Mesothelial cell of epicardium (in vitro differentiated cells): ENCODE measurements at regions not wholly inside any gene's neighbourhood (a gene's known extent, or its start where the extent isn't known, plus 50 kb on each side); places are given as distances from the start of the nearest gene placed in this dataset.

ENCODE experiments used
- DNase-seq, 2 experiments: peaks; one replicate each; pipeline ENCODE4 v3.0.0; 2021; ENCODE audit warnings: low spot score in 2 of 2; ENCODE audit not compliant: unreplicated experiment in 2 of 2
- H3K27ac Mint-ChIP-seq: 2 replicates; pipeline ENCODE4 v1.8.0; 2021; ENCODE audit warnings: mixed read lengths
- H3K27me3 Mint-ChIP-seq: 2 replicates; pipeline ENCODE4 v1.8.0; 2021; ENCODE audit warnings: low read depth, mixed read lengths
- H3K36me3 Mint-ChIP-seq: 2 replicates; pipeline ENCODE4 v1.8.0; 2021; ENCODE audit warnings: mixed read lengths
- H3K4me1 Mint-ChIP-seq: 2 replicates; pipeline ENCODE4 v1.8.0; 2021; ENCODE audit warnings: mixed read lengths
- H3K4me3 Mint-ChIP-seq: 2 replicates; pipeline ENCODE4 v1.8.0; 2021; ENCODE audit warnings: mild to moderate bottlenecking, moderate library complexity, mixed read lengths
- H3K9me3 Mint-ChIP-seq: 2 replicates; pipeline ENCODE4 v1.8.0; 2021; ENCODE audit warnings: mixed read lengths
- CTCF ChIP-seq: fragments of 200-600 bp; sonication (generic); IDR thresholded peaks from one replicate; pipeline ENCODE4 v1.5.0; 2021; ENCODE audit warnings: antibody characterized with exemption; ENCODE audit not compliant: unreplicated experiment

DNA sequence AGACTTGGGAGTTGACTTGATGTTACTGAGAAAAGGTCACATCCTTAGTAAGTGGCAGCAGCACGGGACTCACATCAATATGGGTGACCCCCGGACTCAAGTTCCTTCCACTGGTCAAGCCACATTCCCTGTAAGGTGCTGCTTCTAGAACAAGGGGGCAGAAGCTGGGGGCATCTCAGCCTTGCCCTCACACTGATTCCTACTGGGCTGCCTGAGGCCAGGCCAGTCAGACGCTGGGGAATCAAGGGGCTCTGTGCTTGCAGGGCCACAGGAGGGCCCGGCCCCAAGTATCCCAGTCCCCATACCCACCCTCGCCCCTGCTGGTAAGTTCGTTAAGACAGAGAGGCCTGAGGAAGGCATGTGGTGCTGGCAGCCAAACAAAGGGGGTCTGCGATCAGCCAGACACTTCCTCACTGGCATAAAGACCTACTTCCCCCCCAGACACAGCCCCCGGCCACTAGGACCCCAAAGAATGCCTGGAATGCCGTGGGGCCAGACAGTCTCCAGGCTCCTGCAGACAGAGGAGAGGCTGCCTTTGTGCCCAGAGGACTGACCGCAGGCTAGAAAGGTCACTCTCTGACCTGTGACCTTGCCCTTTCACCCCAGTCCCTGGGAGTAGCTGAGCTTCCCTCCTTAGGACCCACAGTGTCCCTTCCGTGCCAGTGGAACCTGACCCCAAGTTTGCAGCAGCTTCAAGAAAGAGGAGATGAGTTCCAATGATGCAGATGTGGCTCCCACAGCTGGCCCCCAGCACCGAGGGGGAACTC is 83.6 kb downstream of the HS1BP3 start:
- Mint-ChIP-seq H3K36me3 (no peaks in the 10 kb centered on the region), H3K27me3 (no peaks in the 10 kb centered on the region), H3K27ac (peak overlapping the region; percentile 79), H3K4me3 (no peak overlapping the region), H3K4me1 (peaks cover 38% of the 10 kb centered on the region), H3K9me3 (no peaks in the 10 kb centered on the region)
- TF ChIP-seq CTCF = no peak
- no peak for DNase-seq
